ENCODE measurements at regions not wholly inside any gene's neighbourhood (a gene's known extent, or its start where the extent isn't known, plus 50 kb on each side); places are given as distances from the start of the nearest gene placed in this dataset.

GRCh38 chr7:51629206-51629605 lies 312.6 kb upstream of the COBL start:
- TF ChIP-seq POLR2A (IDR thresholded peaks at IDR 0.05; ENCODE audit: low read depth, low read length) (no peak), PAX5 (IDR thresholded peaks at IDR 0.05; ENCODE audit: insufficient read depth, low read length, severe bottlenecking) (no peak), TAF1 (IDR thresholded peaks at IDR 0.05; ENCODE audit: low read depth, low read length) (no peak), POLR2AphosphoS5 (IDR thresholded peaks at IDR 0.05; ENCODE audit: low read depth, low read length) (no peak), SPI1 (IDR thresholded peaks at IDR 0.05; ENCODE audit: low read depth, low read length) (no peak), POU2F2 (IDR thresholded peaks at IDR 0.05; ENCODE audit: low read depth, low read length) (no peak)
